Skeletal muscle satellite cell (primary cell): ENCODE measurements at regions not wholly inside any gene's neighbourhood (a gene's known extent, or its start where the extent isn't known, plus 50 kb on each side); places are given as distances from the start of the nearest gene placed in this dataset.
A peak's percentile ranks its signal among the peaks of the same experiment; 100 is the strongest.

Source experiments
- H3K27me3 ChIP-seq: 2 replicates; pipeline ENCODE4 v1.7.0; 2013; ENCODE audit warnings: low read length; ENCODE audit not compliant: control insufficient read depth, insufficient read depth
- H3K36me3 ChIP-seq: 2 replicates; pipeline ENCODE4 v1.7.0; 2013; ENCODE audit warnings: mild to moderate bottlenecking, control low read depth, low read length; ENCODE audit not compliant: insufficient read depth
- H3K4me1 ChIP-seq: 2 replicates; pipeline ENCODE4 v1.7.0; 2013; ENCODE audit warnings: low read length; ENCODE audit not compliant: control insufficient read depth, insufficient read depth
- H3K4me2 ChIP-seq: 2 replicates; pipeline ENCODE4 v1.7.0; 2013; ENCODE audit warnings: mild to moderate bottlenecking, low read length
- H3K4me3 ChIP-seq: 2 replicates; pipeline ENCODE4 v1.7.0; 2013; ENCODE audit warnings: low read length
- H3K9ac ChIP-seq: 2 replicates; pipeline ENCODE4 v1.7.0; 2013; ENCODE audit warnings: mild to moderate bottlenecking, low read depth, low read length, moderate library complexity
- H3K9me3 ChIP-seq: replicated peaks from 2 replicates; pipeline ENCODE4 v1.7.0; 2013; ENCODE audit warnings: mild to moderate bottlenecking, control low read depth, low read length

GRCh38 chr4:29213020-29213419 is 1507.1 kb upstream of the PCDH7 start:
- H3K4me3 ChIP-seq: no peak overlapping the region
- no peak overlapping the region for H3K4me2 ChIP-seq
- H3K9ac ChIP-seq: no peak overlapping the region
- H3K36me3 ChIP-seq: no peaks in the 10 kb centered on the region
- H3K27me3 ChIP-seq: no peaks in the 10 kb centered on the region
- H3K4me1 ChIP-seq: no peaks in the 10 kb centered on the region
- no peaks in the 10 kb centered on the region for H3K9me3 ChIP-seq

DNA sequence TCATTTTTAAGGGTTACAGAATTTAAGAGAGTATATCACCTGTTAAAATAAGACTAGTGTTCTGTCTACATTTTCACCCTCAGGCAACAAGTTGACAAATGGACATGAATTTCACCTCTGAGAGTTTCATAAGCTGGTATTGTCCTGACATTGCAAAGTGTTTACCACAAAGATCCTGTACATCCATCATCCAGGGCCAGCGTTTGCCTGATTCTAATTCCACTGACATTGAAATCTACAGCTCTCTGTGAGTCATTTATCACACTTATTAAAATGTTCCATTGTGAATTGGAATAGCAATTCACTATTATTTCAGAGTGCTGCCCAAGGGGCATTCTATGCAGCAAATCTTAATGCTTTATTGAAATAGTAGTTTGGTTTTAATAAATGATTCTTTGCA is 1499.4 kb upstream of the PCDH7 start:
- Histone ChIP-seq H3K4me2 (no peak overlapping the region), H3K9ac (no peak overlapping the region), H3K9me3 (no peaks in the 10 kb centered on the region), H3K36me3 (no peaks in the 10 kb centered on the region), H3K4me3 (no peak overlapping the region), H3K27me3 (no peaks in the 10 kb centered on the region), H3K4me1 (no peaks in the 10 kb centered on the region)

GRCh38 chr4:29224911-29225310 is 1495.3 kb upstream of the PCDH7 start:
- Histone ChIP-seq H3K4me3 (no peak overlapping the region), H3K27me3 (no peaks in the 10 kb centered on the region), H3K9ac (no peak overlapping the region), H3K4me1 (no peaks in the 10 kb centered on the region), H3K9me3 (no peaks in the 10 kb centered on the region), H3K4me2 (no peak overlapping the region), H3K36me3 (no peaks in the 10 kb centered on the region)

DNA sequence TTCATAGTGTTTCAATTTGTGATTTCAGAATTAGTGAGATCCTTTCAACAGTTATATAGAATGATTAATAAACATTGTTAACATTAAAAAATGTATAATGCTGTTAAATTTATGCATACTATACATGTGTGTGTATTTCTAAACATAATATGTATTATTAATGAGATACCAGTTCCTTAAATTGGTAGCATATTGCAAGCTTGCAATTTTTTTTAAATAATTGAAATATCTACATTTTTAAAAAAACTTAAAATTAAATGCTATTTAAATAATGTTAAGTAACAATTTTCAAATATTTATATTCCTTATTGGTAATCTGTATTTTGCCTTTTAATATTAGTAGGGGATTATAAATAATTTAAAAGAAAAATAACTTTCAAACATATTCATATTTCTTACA is 1479.5 kb upstream of the PCDH7 start:
- Histone ChIP-seq H3K4me1 (no peaks in the 10 kb centered on the region), H3K4me3 (no peak overlapping the region), H3K9me3 (no peaks in the 10 kb centered on the region), H3K9ac (no peak overlapping the region), H3K4me2 (no peak overlapping the region), H3K36me3 (no peaks in the 10 kb centered on the region), H3K27me3 (no peaks in the 10 kb centered on the region)

DNA sequence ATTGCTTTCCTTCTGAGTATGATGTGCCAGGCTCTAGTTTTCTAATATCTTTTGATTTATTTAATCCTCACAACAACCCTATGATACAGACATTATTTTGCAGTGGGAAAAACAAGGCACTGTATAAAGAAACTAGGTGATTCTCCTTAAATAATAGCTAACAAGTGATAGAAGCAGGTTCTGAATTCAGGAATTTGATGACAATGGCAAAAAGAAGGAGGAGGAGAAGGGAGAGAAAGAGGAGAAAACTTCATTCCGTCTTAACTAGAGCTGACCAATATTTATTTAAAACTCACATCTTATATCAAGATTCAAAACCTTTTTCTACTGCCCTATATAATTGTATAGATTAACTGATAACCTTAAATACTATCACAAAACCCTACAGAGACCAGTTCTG is 1477.1 kb upstream of the PCDH7 start:
- Histone ChIP-seq H3K4me3 (no peak overlapping the region), H3K9ac (no peak overlapping the region), H3K4me2 (no peak overlapping the region), H3K27me3 (no peaks in the 10 kb centered on the region), H3K4me1 (no peaks in the 10 kb centered on the region), H3K9me3 (no peaks in the 10 kb centered on the region), H3K36me3 (no peaks in the 10 kb centered on the region)

GRCh38 chr4:29243851-29244250 is 1476.3 kb upstream of the PCDH7 start:
- H3K9ac ChIP-seq: no peak overlapping the region
- H3K36me3 ChIP-seq: no peaks in the 10 kb centered on the region
- no peaks in the 10 kb centered on the region for H3K9me3 ChIP-seq
- no peak overlapping the region for H3K4me3 ChIP-seq
- no peak overlapping the region for H3K4me2 ChIP-seq
- no peaks in the 10 kb centered on the region for H3K4me1 ChIP-seq
- no peaks in the 10 kb centered on the region for H3K27me3 ChIP-seq

GRCh38 chr4:29259556-29259955 is 1460.6 kb upstream of the PCDH7 start:
- H3K9me3 ChIP-seq: no peaks in the 10 kb centered on the region
- H3K36me3 ChIP-seq: no peaks in the 10 kb centered on the region
- H3K4me1 ChIP-seq: no peaks in the 10 kb centered on the region
- no peaks in the 10 kb centered on the region for H3K27me3 ChIP-seq
- no peak overlapping the region for H3K4me2 ChIP-seq
- no peak overlapping the region for H3K9ac ChIP-seq
- no peak overlapping the region for H3K4me3 ChIP-seq

DNA sequence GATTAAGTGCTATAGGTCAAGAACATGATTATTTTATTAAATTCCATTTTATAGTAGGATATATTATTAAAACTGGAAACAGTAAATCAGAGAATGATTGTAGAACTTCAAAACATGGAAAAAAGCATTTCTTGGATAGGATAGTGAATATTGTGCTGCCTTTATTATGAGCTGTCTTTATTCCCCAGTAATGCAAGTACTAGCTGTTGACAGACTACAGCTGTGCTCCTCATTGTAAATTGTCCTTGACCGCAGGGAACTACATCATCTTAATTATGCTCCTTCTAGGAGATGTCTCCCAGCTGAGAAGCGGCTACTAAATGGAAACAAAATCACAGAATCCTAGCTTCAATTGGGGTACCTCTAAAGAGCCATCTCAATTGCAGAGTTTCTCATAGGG is 1457.2 kb upstream of the PCDH7 start:
- no peaks in the 10 kb centered on the region for H3K36me3 ChIP-seq
- H3K27me3 ChIP-seq: no peaks in the 10 kb centered on the region
- H3K9me3 ChIP-seq: no peaks in the 10 kb centered on the region
- H3K4me2 ChIP-seq: no peak overlapping the region
- no peak overlapping the region for H3K4me3 ChIP-seq
- H3K4me1 ChIP-seq: no peaks in the 10 kb centered on the region
- H3K9ac ChIP-seq: no peak overlapping the region

GRCh38 chr4:29276150-29276549 is 1444.0 kb upstream of the PCDH7 start:
- H3K9me3 ChIP-seq: no peaks in the 10 kb centered on the region
- peaks cover 21% of the 10 kb centered on the region for H3K4me1 ChIP-seq
- no peak overlapping the region for H3K9ac ChIP-seq
- no peak overlapping the region for H3K4me3 ChIP-seq
- H3K4me2 ChIP-seq: no peak overlapping the region
- no peaks in the 10 kb centered on the region for H3K27me3 ChIP-seq
- no peaks in the 10 kb centered on the region for H3K36me3 ChIP-seq

DNA sequence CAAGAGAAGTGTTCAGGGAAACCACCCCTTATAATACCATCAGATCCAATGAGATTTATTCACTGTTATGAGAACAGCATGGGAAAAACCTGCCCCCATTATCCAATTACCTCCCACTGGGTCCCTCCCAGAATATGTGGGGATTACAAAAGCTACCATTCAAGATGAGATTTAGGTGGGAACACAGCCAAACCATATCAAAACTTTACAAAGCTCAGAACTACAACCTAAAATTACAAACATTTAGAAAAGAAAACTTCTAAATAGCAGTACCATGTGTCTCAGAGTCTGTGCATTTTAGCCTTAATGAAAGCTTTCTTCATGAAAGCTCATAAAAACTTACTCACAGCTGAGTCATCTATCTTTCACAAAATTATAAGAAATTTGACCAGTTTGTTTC is 1442.8 kb upstream of the PCDH7 start:
- no peak overlapping the region for H3K9ac ChIP-seq
- H3K4me3 ChIP-seq: no peak overlapping the region
- no peaks in the 10 kb centered on the region for H3K27me3 ChIP-seq
- no peaks in the 10 kb centered on the region for H3K36me3 ChIP-seq
- H3K4me1 ChIP-seq: peaks cover 21% of the 10 kb centered on the region
- H3K9me3 ChIP-seq: no peaks in the 10 kb centered on the region
- no peak overlapping the region for H3K4me2 ChIP-seq

GRCh38 chr4:29278585-29278984 is 1441.6 kb upstream of the PCDH7 start:
- Histone ChIP-seq H3K9ac (peak overlapping the region; percentile 28), H3K4me3 (no peak overlapping the region), H3K4me2 (peak overlapping the region; percentile 20), H3K27me3 (no peaks in the 10 kb centered on the region), H3K9me3 (no peaks in the 10 kb centered on the region), H3K36me3 (no peaks in the 10 kb centered on the region), H3K4me1 (peaks cover 21% of the 10 kb centered on the region)

DNA sequence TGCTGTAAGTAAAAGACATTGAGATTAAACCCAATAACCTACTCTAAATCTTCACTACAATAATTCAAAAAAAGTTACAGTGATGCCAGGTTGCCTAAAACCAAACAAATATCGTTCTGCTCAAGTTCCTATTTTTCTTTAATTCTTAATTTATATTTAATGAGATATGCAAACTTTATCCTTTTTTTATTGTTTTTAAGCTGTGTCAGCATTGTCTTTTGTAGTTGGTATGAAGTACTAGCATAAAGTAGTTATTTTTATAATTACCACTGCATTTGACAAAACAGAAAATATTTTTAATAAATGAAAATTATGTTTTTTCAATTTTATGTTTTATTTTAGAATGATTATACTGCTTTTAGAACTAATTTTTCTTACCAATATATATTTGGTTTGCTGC is 1431.1 kb upstream of the PCDH7 start:
- Histone ChIP-seq H3K4me1 (no peaks in the 10 kb centered on the region), H3K4me2 (no peak overlapping the region), H3K9ac (no peak overlapping the region), H3K9me3 (no peaks in the 10 kb centered on the region), H3K27me3 (no peaks in the 10 kb centered on the region), H3K4me3 (no peak overlapping the region), H3K36me3 (no peaks in the 10 kb centered on the region)
